HG03520 (cell line): ENCODE measurements at regions not wholly inside any gene's neighbourhood (a gene's known extent, or its start where the extent isn't known, plus 50 kb on each side); places are given as distances from the start of the nearest gene placed in this dataset.
"Not testable (repeated sequence)": the region's sequence is repeated elsewhere in the genome, so short reads cannot be mapped to it uniquely, and the experiment has no call there.

Experiments used
- ATAC-seq: cut with Tn5 transposase; IDR thresholded peaks from one replicate; pipeline ENCODE4 v1.9.1; 2021; ENCODE audit warnings: mild to moderate bottlenecking, moderate library complexity; ENCODE audit not compliant: unreplicated experiment

DNA sequence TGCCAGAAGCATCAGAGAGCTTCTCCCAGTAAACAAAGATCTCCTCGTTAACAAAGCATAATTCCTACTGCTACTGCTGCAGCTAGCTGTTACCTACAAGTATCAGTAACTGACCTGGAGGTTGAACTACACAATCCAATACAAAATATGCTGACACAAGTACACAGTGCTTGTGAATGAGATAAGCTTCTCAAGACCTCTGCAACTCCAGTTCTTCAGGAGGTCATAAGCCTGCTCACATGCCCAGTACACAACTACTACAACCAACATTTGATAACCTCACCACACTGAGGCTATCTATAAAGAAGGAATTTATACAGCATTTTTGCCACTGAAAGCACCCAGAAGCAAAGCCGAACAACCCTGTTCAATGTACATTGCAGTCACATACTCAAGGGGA, 66.7 kb upstream of the SMARCAD1 start:
- no peak for ATAC-seq

DNA sequence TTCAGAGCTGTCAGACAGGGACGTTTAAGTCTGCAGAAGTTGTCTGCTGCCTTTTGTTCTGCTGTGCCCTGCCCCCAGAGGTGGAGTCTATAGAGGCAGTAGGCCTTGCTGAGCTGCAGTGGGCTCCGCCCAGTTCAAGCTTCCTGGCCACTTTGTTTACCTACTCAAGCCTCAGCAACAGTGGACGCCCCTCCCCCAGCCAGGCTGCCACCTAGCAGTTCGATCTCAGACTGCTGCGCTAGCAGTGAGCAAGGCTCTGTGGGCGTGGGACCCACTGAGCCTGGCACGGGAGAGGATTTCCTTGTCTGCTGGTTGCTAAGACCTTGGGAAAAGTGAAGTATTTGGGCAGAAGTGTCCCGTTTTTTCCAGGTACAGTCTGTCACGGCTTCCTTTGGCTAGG, 59.6 kb upstream of the SMARCAD1 start:
- not testable (repeated sequence) for ATAC-seq

GRCh38 chr4:94152466-94152865, 55.2 kb upstream of the SMARCAD1 start:
- ATAC-seq: no peak

- ATAC-seq: not testable (repeated sequence)
Observed at GRCh38 chr4:94155404-94155803, 52.3 kb upstream of the SMARCAD1 start.

DNA sequence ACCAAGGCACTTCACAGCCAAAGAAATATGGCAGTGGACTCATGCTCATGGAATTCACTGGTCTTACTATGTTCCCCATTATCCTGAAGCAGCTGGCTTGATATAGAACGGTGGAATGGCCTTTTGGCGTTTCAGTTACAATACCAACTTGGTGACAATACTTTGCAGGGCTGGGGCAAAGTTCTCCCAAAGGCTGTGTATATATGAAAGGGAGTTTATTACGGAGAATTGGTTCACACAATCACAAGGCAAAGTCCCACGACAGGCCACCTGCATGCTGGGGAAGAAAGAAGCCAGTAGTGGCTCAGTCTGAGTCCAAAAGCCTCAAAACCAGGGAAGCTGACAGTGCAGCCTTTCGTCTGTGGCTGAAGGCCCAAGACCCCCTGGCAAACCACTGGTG, 50.8 kb upstream of the SMARCAD1 start:
- no peak for ATAC-seq
